Fibroblast of the aortic adventitia (primary cell): ENCODE measurements at regions not wholly inside any gene's neighbourhood (a gene's known extent, or its start where the extent isn't known, plus 50 kb on each side); places are given as distances from the start of the nearest gene placed in this dataset.

Experiments used
- DNase-seq: peaks from one replicate; pipeline ENCODE4 v3.0.0-alpha.2; 2010; ENCODE audit warnings: low read depth
- H3K4me3 ChIP-seq: 2 replicates; pipeline ENCODE4 v1.5.1; 2011; ENCODE audit warnings: low read depth, mild to moderate bottlenecking, control low read depth, low read length, moderate library complexity
- TF ChIP-seq, protein P1 (sequence below): IDR thresholded peaks from 2 replicates; pipeline ENCODE4 v1.5.1; 2011; ENCODE audit warnings: mild to moderate bottlenecking, low read length, control low read depth, inconsistent platforms; ENCODE audit not compliant: insufficient read depth

DNA sequence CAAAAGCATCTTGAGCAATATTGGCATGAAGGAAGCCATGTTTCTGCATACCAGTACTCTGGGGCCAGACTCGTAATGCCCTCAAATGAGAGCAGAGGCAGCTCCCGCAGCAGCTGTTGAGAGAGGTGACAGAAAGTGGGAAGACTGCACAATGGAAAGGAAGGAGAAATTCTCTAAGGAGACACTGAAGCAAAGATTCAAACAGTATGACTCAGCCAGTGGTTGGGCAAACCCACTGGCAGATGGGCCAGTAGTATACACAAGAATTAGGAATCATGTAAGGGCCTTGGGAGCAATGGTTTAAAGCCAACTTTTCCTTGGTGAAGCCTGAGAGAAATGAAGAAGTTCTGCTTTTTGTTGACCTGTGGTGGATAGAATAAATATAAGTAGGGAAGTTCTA, 2092.7 kb upstream of the PIK3C3 start:
- H3K4me3 ChIP-seq: no peak overlapping the region
- DNase-seq: no peak
- TF ChIP-seq, protein P1, sequence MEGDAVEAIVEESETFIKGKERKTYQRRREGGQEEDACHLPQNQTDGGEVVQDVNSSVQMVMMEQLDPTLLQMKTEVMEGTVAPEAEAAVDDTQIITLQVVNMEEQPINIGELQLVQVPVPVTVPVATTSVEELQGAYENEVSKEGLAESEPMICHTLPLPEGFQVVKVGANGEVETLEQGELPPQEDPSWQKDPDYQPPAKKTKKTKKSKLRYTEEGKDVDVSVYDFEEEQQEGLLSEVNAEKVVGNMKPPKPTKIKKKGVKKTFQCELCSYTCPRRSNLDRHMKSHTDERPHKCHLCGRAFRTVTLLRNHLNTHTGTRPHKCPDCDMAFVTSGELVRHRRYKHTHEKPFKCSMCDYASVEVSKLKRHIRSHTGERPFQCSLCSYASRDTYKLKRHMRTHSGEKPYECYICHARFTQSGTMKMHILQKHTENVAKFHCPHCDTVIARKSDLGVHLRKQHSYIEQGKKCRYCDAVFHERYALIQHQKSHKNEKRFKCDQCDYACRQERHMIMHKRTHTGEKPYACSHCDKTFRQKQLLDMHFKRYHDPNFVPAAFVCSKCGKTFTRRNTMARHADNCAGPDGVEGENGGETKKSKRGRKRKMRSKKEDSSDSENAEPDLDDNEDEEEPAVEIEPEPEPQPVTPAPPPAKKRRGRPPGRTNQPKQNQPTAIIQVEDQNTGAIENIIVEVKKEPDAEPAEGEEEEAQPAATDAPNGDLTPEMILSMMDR: no peak

DNA sequence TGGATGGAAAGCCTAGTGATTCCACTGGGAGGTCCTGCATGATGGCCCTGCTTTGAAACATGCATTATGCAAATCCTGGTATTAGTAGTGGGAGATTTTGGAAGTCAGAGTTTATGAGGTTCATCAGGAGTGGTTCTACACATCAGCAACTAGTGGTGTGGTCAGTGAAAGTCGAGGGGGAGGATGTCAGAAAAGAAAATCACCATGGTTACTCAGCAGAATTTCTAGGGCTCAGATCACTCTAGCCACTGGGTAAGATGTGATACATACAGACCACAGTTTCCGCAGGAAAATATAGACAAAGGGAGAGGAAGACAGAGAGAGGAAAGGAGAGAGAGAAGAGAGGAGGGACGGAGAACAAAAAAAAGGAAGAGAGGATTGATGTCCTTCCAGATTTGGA, 2100.7 kb upstream of the PIK3C3 start:
- TF ChIP-seq, protein P1: no peak
- DNase-seq: no peak

DNA sequence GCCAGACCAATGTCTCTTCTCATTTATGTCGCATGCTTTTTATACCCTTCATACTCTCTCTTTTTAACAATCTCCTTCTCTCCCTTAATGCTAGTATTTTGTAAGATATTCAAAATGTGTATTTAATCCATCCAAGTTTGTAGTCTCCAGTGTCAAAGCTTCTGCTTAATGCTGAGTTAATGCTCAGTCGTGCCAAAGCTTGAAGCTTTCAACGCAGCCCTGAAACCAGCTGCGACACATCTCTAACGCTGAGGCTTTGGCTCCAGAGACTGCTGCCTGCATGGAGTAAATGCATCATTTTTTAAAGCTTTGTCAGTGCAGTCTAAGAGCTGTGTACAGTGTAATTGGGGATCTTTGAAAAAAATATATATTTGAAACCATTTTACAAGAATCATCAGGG, 2108.8 kb upstream of the PIK3C3 start:
- no peak for DNase-seq
- H3K4me3 ChIP-seq: no peak overlapping the region
- TF ChIP-seq, protein P1: no peak

More for the DNA sequence above, 2100.7 kb upstream of the PIK3C3 start:
- no peak overlapping the region for H3K4me3 ChIP-seq

DNA sequence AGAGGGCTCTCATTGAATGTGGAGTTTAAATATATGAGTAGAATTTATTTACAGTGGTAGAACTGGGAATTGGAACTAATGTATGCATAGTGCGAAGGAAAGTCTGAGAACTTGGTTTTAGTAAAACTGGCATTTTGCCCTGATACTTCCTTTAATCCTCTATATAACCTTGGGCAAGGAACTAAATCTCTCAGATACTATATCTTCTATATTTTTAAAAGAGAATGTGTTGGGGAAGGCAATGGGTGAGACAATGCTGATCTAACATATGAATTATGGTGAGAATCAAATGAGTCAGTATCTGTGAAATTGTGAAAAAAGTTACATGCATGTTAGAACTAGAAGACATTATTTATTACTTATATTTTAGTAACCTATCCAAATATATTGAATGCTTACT, 2109.4 kb upstream of the PIK3C3 start:
- DNase-seq: no peak
- no peak overlapping the region for H3K4me3 ChIP-seq
- TF ChIP-seq, protein P1: no peak

DNA sequence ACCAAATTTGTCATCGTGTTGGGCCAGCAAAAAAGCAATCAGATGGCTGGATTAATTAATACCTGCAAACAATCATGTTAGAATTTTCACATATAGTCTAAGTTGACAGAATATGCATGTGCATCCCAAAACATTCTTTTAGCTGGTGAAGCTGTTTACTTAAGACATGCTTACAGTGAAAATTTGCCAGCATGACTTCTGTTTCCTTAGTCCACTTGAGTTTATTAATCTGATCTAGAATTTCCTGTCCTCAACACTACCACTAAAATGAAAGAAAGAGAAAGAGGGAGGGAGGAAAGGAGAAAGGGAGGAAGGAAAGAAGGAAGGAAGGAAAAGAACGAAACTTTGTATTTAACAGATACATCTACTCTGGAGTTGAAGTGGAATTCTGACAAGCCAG, 2109.9 kb upstream of the PIK3C3 start:
- no peak for DNase-seq
- TF ChIP-seq, protein P1: no peak
- no peak overlapping the region for H3K4me3 ChIP-seq

DNA sequence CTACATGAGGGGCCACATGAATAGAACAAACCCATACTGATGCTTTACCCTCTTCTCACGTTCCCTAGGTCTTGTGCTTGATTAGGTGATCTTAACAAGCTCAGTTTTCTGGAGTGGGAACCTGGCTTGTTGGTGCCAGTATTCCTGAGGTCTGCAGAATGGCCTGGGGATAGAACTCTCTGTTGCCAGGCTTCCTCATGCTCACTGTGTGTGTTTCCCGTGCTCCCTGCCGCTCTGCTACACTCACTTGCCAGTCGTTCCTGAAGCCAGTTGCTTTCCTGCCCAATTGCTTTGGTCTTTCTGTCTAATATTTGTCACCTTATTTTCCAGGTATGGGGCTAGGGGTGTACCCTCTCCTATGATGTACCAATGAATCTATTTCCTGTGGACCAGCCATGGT, 2111.5 kb upstream of the PIK3C3 start:
- TF ChIP-seq, protein P1: no peak
- DNase-seq: no peak
- H3K4me3 ChIP-seq: no peak overlapping the region

DNA sequence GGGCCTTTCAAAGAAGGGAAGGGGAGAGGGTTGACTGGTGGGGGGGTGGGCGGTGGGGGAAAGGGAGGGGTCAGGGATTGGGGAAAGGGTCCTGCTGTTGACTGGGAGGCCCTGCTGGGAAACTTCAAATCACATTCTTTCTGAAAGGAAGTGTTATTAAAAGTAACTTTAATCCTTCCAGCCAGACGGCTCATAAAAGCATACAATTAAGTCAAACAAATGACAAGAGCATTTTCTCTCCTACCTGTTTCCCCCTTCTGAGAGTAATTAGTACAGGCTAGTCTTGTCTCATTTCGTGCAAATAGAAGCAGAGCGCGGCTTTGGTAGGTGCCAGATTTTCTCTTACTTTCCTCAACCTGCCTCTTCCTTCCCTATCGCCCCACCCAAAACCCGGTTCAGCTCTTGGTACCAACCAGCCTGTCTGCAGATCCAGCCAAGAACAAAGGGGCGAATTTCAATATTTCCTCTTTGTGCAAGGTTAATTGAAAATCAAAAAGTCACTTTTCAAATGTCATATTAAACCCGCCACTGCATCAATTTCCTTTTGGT, 2112.6 kb upstream of the PIK3C3 start:
- TF ChIP-seq, protein P1: no peak
- no peak for DNase-seq
- no peak overlapping the region for H3K4me3 ChIP-seq
